Panc1 (cell line): ENCODE measurements at regions not wholly inside any gene's neighbourhood (a gene's known extent, or its start where the extent isn't known, plus 50 kb on each side); places are given as distances from the start of the nearest gene placed in this dataset.

ENCODE experiments used
- CTCF ChIP-seq: fragments of 450-650 bp; IDR thresholded peaks from 2 replicates; pipeline ENCODE4 v1.5.1; 2017; ENCODE audit warnings: mild to moderate bottlenecking
- POLR2AphosphoS5 ChIP-seq: IDR thresholded peaks from 2 replicates; pipeline ENCODE4 v1.6.1; 2012; ENCODE audit warnings: mild to moderate bottlenecking, low read depth, low read length, moderate library complexity
- REST ChIP-seq, 2 experiments: IDR thresholded peaks; 2 replicates each; pipeline ENCODE4 v1.6.1; 2011 to 2012; ENCODE audit warnings: low read depth in 2 of 2, control low read depth in 1 of 2, low read length in 1 of 2, mild to moderate bottlenecking in 1 of 2, moderate library complexity in 1 of 2; ENCODE audit not compliant: insufficient read depth in 1 of 2
- SIN3A ChIP-seq: IDR thresholded peaks from 2 replicates; pipeline ENCODE4 v1.6.1; 2012; ENCODE audit warnings: low read depth, mild to moderate bottlenecking, low read length, moderate library complexity, borderline replicate concordance; ENCODE audit not compliant: insufficient read depth
- TCF7L2 ChIP-seq: IDR thresholded peaks from 2 replicates; pipeline ENCODE4 v1.6.1; 2011; ENCODE audit warnings: mild to moderate bottlenecking, low read depth, low read length, inconsistent platforms

- TF ChIP-seq CTCF (no peak), POLR2AphosphoS5 (no peak), SIN3A (no peak), REST (IDR thresholded peaks at IDR 0.05; ENCODE audit: insufficient read depth in 1 of 2, low read depth in 2 of 2, low read length in 1 of 2) (no peak), TCF7L2 (no peak)
Observed at GRCh38 chr2:186927867-186928191, 78.9 kb upstream of the ZSWIM2 start.
